ENCODE measurements at regions not wholly inside any gene's neighbourhood (a gene's known extent, or its start where the extent isn't known, plus 50 kb on each side); places are given as distances from the start of the nearest gene placed in this dataset.

DNA sequence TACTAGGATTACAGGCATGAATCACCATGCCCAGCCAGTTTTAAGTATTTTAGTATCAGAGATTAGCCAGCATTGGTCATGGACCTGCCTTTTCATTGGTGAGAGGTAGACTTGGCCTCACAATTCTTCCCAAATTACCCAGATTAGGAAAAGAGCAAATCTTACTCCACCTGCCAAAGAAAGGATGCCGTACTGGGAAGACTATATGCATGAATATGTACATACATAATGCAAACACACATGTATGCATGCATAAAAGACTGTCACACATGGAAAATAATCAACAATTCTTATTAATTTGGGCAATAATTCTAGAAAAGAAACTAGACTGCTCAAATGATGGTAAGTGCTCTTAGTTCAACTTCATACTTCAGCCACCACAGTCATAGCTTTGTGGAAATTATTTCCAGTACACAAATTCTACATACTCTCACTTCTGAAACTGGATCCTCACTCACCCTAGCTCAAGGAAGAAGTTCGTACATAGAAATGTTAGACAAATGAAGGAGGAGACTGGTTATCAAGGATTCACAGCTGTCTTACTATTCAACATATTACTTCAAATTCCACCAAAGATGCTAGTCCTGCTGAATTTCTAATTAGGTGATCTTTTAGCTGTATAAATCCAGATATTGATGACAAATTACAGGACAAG, 73.7 kb downstream of the MINAR2 start:
- intact Hi-C loops (cut with DNase I; ENCODE audit: low total_unique reads) = no loop called here
- Histone ChIP-seq H3K27ac (no peak overlapping the region), H3K4me3 (no peak overlapping the region), H3K27me3 (no peaks in the 10 kb centered on the region), H3K9me3 (no peaks in the 10 kb centered on the region), H3K4me1 (no peaks in the 10 kb centered on the region), H3K36me3 (no peaks in the 10 kb centered on the region)
- DNase-seq = no peak
- TF ChIP-seq, protein P1, sequence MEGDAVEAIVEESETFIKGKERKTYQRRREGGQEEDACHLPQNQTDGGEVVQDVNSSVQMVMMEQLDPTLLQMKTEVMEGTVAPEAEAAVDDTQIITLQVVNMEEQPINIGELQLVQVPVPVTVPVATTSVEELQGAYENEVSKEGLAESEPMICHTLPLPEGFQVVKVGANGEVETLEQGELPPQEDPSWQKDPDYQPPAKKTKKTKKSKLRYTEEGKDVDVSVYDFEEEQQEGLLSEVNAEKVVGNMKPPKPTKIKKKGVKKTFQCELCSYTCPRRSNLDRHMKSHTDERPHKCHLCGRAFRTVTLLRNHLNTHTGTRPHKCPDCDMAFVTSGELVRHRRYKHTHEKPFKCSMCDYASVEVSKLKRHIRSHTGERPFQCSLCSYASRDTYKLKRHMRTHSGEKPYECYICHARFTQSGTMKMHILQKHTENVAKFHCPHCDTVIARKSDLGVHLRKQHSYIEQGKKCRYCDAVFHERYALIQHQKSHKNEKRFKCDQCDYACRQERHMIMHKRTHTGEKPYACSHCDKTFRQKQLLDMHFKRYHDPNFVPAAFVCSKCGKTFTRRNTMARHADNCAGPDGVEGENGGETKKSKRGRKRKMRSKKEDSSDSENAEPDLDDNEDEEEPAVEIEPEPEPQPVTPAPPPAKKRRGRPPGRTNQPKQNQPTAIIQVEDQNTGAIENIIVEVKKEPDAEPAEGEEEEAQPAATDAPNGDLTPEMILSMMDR (IDR thresholded peaks at IDR 0.05) = no peak

DNA sequence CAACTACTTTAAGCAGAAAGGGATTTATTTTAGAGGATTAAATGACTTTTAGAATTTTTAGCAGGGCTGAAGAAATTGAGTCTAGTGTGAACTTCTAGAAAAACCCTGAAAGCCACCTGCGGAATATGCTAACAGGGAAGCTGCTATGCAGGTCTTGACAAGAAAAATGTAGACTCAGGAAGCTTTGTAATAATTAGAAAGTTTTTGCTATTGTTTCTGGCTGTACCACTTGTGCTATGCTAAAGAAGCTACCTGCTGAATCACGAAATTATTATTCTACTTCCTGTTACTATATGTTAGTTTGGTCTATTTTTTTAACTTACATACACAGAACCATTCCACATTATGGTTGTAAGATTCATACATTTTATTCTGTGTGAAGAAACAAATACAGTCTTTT, 74.0 kb upstream of the CHSY3 start:
- Histone ChIP-seq H3K27ac (no peak overlapping the region), H3K4me3 (no peak overlapping the region), H3K27me3 (no peaks in the 10 kb centered on the region), H3K36me3 (no peaks in the 10 kb centered on the region), H3K9me3 (no peaks in the 10 kb centered on the region), H3K4me1 (no peaks in the 10 kb centered on the region)
- TF ChIP-seq, protein P1 (IDR thresholded peaks at IDR 0.05) = no peak
- intact Hi-C loops (cut with DNase I; ENCODE audit: low total_unique reads) = no loop called here
- DNase-seq = no peak

DNA sequence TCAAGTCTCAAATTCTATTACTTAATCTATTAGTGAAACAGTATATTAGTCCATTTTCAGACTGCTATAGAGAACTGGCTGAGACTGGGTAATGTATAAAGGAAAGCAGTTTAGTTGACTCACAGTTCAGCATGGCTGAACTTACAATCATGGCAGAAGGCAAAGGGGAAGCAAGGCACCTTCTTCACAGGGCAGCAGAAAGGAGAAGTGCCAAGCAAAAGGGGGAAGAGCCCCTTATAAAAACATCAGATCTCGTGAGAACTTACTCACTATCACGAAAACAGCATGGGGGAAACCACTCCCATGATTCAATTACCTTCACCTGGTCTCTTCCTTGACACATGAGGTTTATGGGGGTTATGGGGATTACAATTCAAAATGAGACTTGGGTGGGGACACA, 67.9 kb upstream of the CHSY3 start:
- no peak for DNase-seq
- Histone ChIP-seq H3K27me3 (no peaks in the 10 kb centered on the region), H3K27ac (no peak overlapping the region), H3K4me3 (no peak overlapping the region), H3K9me3 (no peaks in the 10 kb centered on the region), H3K4me1 (no peaks in the 10 kb centered on the region), H3K36me3 (no peaks in the 10 kb centered on the region)
- TF ChIP-seq, protein P1 (IDR thresholded peaks at IDR 0.05) = no peak
- intact Hi-C loops (cut with DNase I; ENCODE audit: low total_unique reads) = no loop called here

DNA sequence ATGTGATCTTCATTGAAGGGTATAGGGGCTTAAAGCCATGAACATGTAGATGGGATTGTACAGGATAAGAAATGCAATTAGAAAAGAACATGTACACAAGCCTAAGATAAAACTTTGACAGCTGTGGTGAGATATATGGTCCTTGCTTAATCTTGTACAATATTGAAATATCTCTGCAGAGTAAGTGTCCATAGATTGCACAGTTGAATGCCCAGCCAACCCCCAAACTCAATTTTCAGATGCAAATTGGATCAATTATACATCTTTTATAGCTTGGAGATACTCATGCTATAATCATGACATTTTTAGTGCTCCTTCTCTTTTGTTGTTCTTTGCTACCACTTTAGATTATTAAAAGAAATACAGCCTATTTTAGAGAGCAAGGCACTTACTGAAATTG, 59.5 kb upstream of the CHSY3 start:
- no peaks in the 10 kb centered on the region for H3K36me3 ChIP-seq
- no peaks in the 10 kb centered on the region for H3K9me3 ChIP-seq
- no peak overlapping the region for H3K27ac ChIP-seq
- no peak for DNase-seq
- no peaks in the 10 kb centered on the region for H3K4me1 ChIP-seq
- TF ChIP-seq, protein P1 (IDR thresholded peaks at IDR 0.05) = no peak
- H3K4me3 ChIP-seq = no peak overlapping the region
- H3K27me3 ChIP-seq = no peaks in the 10 kb centered on the region
- intact Hi-C loops (cut with DNase I; ENCODE audit: low total_unique reads) = no loop called here

DNA sequence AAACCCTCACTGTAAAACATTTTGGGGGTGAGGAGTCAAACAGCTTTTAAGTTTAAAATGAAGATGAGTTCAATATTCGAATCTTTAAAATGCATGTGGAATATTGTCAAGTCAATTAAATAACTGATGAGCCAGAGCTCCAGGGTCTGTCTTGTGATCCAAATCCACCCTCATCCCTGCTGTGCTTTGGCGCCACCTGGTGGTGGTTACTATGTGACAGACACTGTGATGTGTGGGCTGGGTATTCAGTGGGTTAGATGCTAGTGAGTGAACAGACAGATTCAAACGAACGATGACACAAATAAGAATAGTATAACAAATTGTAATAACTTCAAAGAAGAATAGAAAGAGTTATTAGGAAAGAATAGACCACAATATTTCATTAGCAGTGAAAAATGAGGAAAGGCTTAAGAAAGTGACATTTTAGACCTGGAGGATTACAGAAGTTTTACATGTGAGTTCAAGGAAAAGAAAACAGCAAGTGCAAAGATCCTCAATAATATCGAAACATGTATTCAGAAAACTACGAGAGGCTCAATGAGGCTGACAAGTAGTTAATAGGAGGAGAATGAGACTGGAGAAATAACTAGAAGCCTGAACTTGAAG, 51.4 kb upstream of the CHSY3 start:
- Histone ChIP-seq H3K27me3 (no peaks in the 10 kb centered on the region), H3K9me3 (no peaks in the 10 kb centered on the region), H3K4me1 (no peaks in the 10 kb centered on the region), H3K36me3 (no peaks in the 10 kb centered on the region), H3K27ac (no peak overlapping the region), H3K4me3 (no peak overlapping the region)
- intact Hi-C loops (cut with DNase I; ENCODE audit: low total_unique reads) = no loop called here
- TF ChIP-seq, protein P1 (IDR thresholded peaks at IDR 0.05) = peak; percentile 49 to 81
- peak; percentile 70 to 81 for DNase-seq

Data from tibial artery (tissue), 4 donors.